SK-N-SH (cell line): ENCODE measurements at regions not wholly inside any gene's neighbourhood (a gene's known extent, or its start where the extent isn't known, plus 50 kb on each side); places are given as distances from the start of the nearest gene placed in this dataset.
A peak's percentile ranks its signal among the peaks of the same experiment; 100 is the strongest.

Source experiments
- CTCF ChIA-PET: fragments of 300-600, 350-600 bp; formaldehyde crosslinking; extraction: SDS; loops from one replicate; lab custom pipeline; 2021; lab: Yijun Ruan, JAX
- POLR2A ChIA-PET: fragments of 350-600 bp; sonication (Branson Sonifier 250); formaldehyde crosslinking; extraction: SDS; loops from one replicate; lab custom pipeline; 2020; ENCODE audit warnings: antibody characterized with exemption, inconsistent platforms; lab: Yijun Ruan, JAX
- DNase-seq: peaks from one replicate; pipeline ENCODE4 v3.0.0; 2012
- H2AFZ ChIP-seq: fragments of 200-600 bp; sonication (generic); 2 replicates; pipeline ENCODE4 v1.8.1; 2016; ENCODE audit warnings: antibody characterized with exemption, mild to moderate bottlenecking, low read depth
- H3F3A ChIP-seq: fragments of 200-600 bp; sonication (generic); replicated peaks from 2 replicates; pipeline ENCODE3; 2016; ENCODE audit warnings: antibody characterized with exemption, mild to moderate bottlenecking; ENCODE audit not compliant: insufficient read depth
- H3K27ac ChIP-seq, 2 experiments: fragments of 200-500 bp in 1 of 2; fragments of 200-600 bp in 1 of 2; sonication (Bioruptor generic) in 1 of 2; sonication (generic), shearing (Covaris generic) in 1 of 2; 2 replicates each; pipeline versions ENCODE4 v1.5.1 to v1.6.1; 2014 to 2016; ENCODE audit warnings: low read depth in 2 of 2, inconsistent platforms in 1 of 2, low read length in 1 of 2, mild to moderate bottlenecking in 1 of 2, mixed read lengths in 1 of 2
- H3K27me3 ChIP-seq: fragments of 200-600 bp; sonication (generic), shearing (Covaris generic); 2 replicates; pipeline ENCODE4 v1.6.1; 2016; ENCODE audit warnings: mixed run types; ENCODE audit not compliant: insufficient read depth
- H3K36me3 ChIP-seq, 2 experiments: fragments of 200-500 bp in 1 of 2; fragments of 200-600 bp in 1 of 2; sonication (Bioruptor generic) in 1 of 2; sonication (generic) in 1 of 2; replicated peaks in 1 of 2; 2 replicates each; pipeline versions ENCODE3 to v1.5.1; 2014 to 2016; ENCODE audit warnings: low read length in 1 of 2, mild to moderate bottlenecking in 1 of 2; ENCODE audit not compliant: insufficient read depth in 2 of 2, control insufficient read depth in 1 of 2
- H3K4me1 ChIP-seq, 2 experiments: fragments of 200-500 bp in 1 of 2; fragments of 200-600 bp in 1 of 2; sonication (Bioruptor generic) in 1 of 2; sonication (generic), shearing (Covaris generic) in 1 of 2; 2 replicates each; pipeline versions ENCODE4 v1.5.1 to v1.6.1; 2014 to 2016; ENCODE audit warnings: low read depth in 1 of 2, low read length in 1 of 2, mixed run types in 1 of 2; ENCODE audit not compliant: insufficient read depth in 2 of 2, control insufficient read depth in 1 of 2
- H3K4me2 ChIP-seq: fragments of 200-600 bp; sonication (generic), shearing (Covaris generic); 2 replicates; pipeline ENCODE4 v1.6.1; 2017; ENCODE audit warnings: mixed run types
- H3K4me3 ChIP-seq, 2 experiments: fragments of 200-500 bp in 1 of 2; fragments of 200-600 bp in 1 of 2; sonication (Bioruptor generic) in 1 of 2; sonication (generic), shearing (Covaris generic) in 1 of 2; 2 replicates each; pipeline versions ENCODE4 v1.5.1 to v1.8.1; 2014 to 2016; ENCODE audit warnings: low read depth in 2 of 2, inconsistent platforms in 1 of 2, low read length in 1 of 2, mild to moderate bottlenecking in 1 of 2, mixed read lengths in 1 of 2, moderate library complexity in 1 of 2
- H3K79me2 ChIP-seq: fragments of 200-600 bp; sonication (generic); 2 replicates; pipeline ENCODE4 v1.8.1; 2017; ENCODE audit warnings: mild to moderate bottlenecking; ENCODE audit not compliant: insufficient read depth
- H3K9ac ChIP-seq: fragments of 200-600 bp; sonication (generic); 2 replicates; pipeline ENCODE4 v1.6.1; 2017; ENCODE audit warnings: mixed run types
- H3K9me2 ChIP-seq: fragments of 200-600 bp; sonication (generic); 2 replicates; pipeline ENCODE4 v1.6.1; 2017; ENCODE audit warnings: mixed run types
- H3K9me3 ChIP-seq: fragments of 200-600 bp; sonication (generic); 2 replicates; pipeline ENCODE4 v1.6.1; 2017; ENCODE audit warnings: mixed run types, mild to moderate bottlenecking, moderate library complexity
- H4K20me1 ChIP-seq: fragments of 200-600 bp; sonication (generic); 2 replicates; pipeline ENCODE4 v1.6.1; 2017; ENCODE audit warnings: mild to moderate bottlenecking, mixed run types; ENCODE audit not compliant: insufficient read depth
- CHD2 ChIP-seq: fragments of 150-350 bp; IDR thresholded peaks from 2 replicates; pipeline ENCODE4 v1.6.1; 2018; ENCODE audit warnings: low read length; ENCODE audit not compliant: partially characterized antibody
- ELF1 ChIP-seq: IDR thresholded peaks from 2 replicates; pipeline ENCODE4 v1.4.0; 2012
- FOSL2 ChIP-seq: IDR thresholded peaks from 2 replicates; pipeline ENCODE4 v1.4.0; 2012; ENCODE audit warnings: low read depth, mild to moderate bottlenecking, moderate library complexity, borderline replicate concordance
- FOXJ3 ChIP-seq: sonication (generic); formaldehyde crosslinking; IDR thresholded peaks from 2 replicates; pipeline ENCODE4 v1.5.1; 2020; ENCODE audit warnings: mild to moderate bottlenecking, missing genetic modification reagents
- FOXM1 ChIP-seq: IDR thresholded peaks from 2 replicates; pipeline ENCODE4 v1.4.0; 2012; ENCODE audit warnings: low read depth, mild to moderate bottlenecking
- GABPA ChIP-seq: IDR thresholded peaks from 2 replicates; pipeline ENCODE4 v1.4.0; 2012; ENCODE audit warnings: low read depth, mild to moderate bottlenecking
- GATA2 ChIP-seq: sonication (generic); formaldehyde crosslinking; IDR thresholded peaks from 2 replicates; pipeline ENCODE4 v1.5.0; 2020; ENCODE audit warnings: mild to moderate bottlenecking, missing genetic modification reagents
- MAX ChIP-seq: IDR thresholded peaks from 2 replicates; pipeline ENCODE4 v1.4.0; 2012; ENCODE audit warnings: low read depth
- MEF2A ChIP-seq: IDR thresholded peaks from 2 replicates; pipeline ENCODE4 v1.4.0; 2012; ENCODE audit warnings: low read depth, borderline replicate concordance
- POLR2AphosphoS5 ChIP-seq: IDR thresholded peaks from 2 replicates; pipeline ENCODE4 v1.6.1; 2012; ENCODE audit warnings: low read depth, low read length
- RCOR1 ChIP-seq: fragments of 150-350 bp; IDR thresholded peaks from 2 replicates; pipeline ENCODE4 v1.6.1; 2017; ENCODE audit warnings: antibody characterized with exemption, low read length
- REST ChIP-seq: IDR thresholded peaks from 2 replicates; pipeline ENCODE4 v1.6.1; 2012; ENCODE audit warnings: mild to moderate bottlenecking, low read depth, low read length, moderate library complexity
- RFX5 ChIP-seq: IDR thresholded peaks from 2 replicates; pipeline ENCODE4 v1.6.1; 2012; ENCODE audit warnings: mild to moderate bottlenecking, improper control_type of control experiment, low read length
- RXRA ChIP-seq: IDR thresholded peaks from 2 replicates; pipeline ENCODE4 v1.4.0; 2012; ENCODE audit warnings: low read depth, mild to moderate bottlenecking, borderline replicate concordance
- TEAD4 ChIP-seq: IDR thresholded peaks from 2 replicates; pipeline ENCODE4 v1.4.0; 2012; ENCODE audit warnings: mild to moderate bottlenecking, borderline replicate concordance; ENCODE audit not compliant: insufficient read depth
- USF1 ChIP-seq: IDR thresholded peaks from 2 replicates; pipeline ENCODE4 v1.4.0; 2012; ENCODE audit warnings: low read depth, borderline replicate concordance
- USF2 ChIP-seq: fragments of 150-350 bp; IDR thresholded peaks from 2 replicates; pipeline ENCODE4 v1.6.1; 2017; ENCODE audit warnings: antibody characterized with exemption, low read length, low read depth, borderline replicate concordance
- ZBTB33 ChIP-seq: IDR thresholded peaks from 2 replicates; pipeline ENCODE4 v1.4.0; 2012; ENCODE audit warnings: low read depth, borderline replicate concordance
- WGBS: methylation state at CpG from one replicate; pipeline ENCODE4 v1.1.6; 2017; ENCODE audit warnings: low lambda C conversion rate; 5-methylcytosine and 5-hydroxymethylcytosine counted together

GRCh38 chr13:90673746-90674145 lies 673.7 kb upstream of the MIR17HG start:
- no peak for TF ChIP-seq ZBTB33
- CTCF ChIA-PET, result no interaction called here

GRCh38 chr13:90675129-90675528 lies 672.4 kb upstream of the MIR17HG start:
- DNase-seq, result peak; percentile 11
- no peak overlapping the region for H3K27ac ChIP-seq
- no peaks in the 10 kb centered on the region for H3K79me2 ChIP-seq
- no peak overlapping the region for H2AFZ ChIP-seq
- no peaks in the 10 kb centered on the region for H3K4me1 ChIP-seq
- ChIA-PET CTCF (interaction anchor here (0.9 kb wide), 1 partner anchor 192 kb away, joined by 3 read pairs; no protein-coding TSS in a partner anchor), POLR2A (no interaction called here)
- WGBS, result 76% methylated on average over 2 of the region's 2 CpGs
- no peaks in the 10 kb centered on the region for H3K27me3 ChIP-seq
- no peak for TF ChIP-seq MAX
- no peak for TF ChIP-seq FOXM1
- no peak for TF ChIP-seq FOSL2
- no peak for TF ChIP-seq GABPA
- no peak for TF ChIP-seq USF1
- no peak for TF ChIP-seq FOXJ3 (CRISPR knock-in tag)
- no peak for TF ChIP-seq GATA2 (CRISPR knock-in tag)
- no peak for TF ChIP-seq RFX5
- TF ChIP-seq USF2, result no peak
- no peak for TF ChIP-seq RXRA
- TF ChIP-seq CHD2, result no peak
- no peak for TF ChIP-seq ELF1
- TF ChIP-seq TEAD4, result no peak
- no peak for TF ChIP-seq RCOR1
- TF ChIP-seq MEF2A, result no peak
- TF ChIP-seq ZBTB33, result no peak
- TF ChIP-seq POLR2AphosphoS5, result no peak
- no peak for TF ChIP-seq REST
- H3K4me3 ChIP-seq, result no peak overlapping the region
- no peaks in the 10 kb centered on the region for H3F3A ChIP-seq
- no peak overlapping the region for H3K4me2 ChIP-seq
- no peak overlapping the region for H3K9ac ChIP-seq
- no peaks in the 10 kb centered on the region for H4K20me1 ChIP-seq
- H3K9me3 ChIP-seq, result no peaks in the 10 kb centered on the region
- H3K36me3 ChIP-seq, result no peaks in the 10 kb centered on the region
- no peaks in the 10 kb centered on the region for H3K9me2 ChIP-seq

More at GRCh38 chr13:90673746-90674145, 673.7 kb upstream of the MIR17HG start:
- WGBS, result 80% methylated on average over 1 of the region's 1 CpG
- Histone ChIP-seq H3K79me2 (no peaks in the 10 kb centered on the region), H3K9me3 (no peaks in the 10 kb centered on the region), H3K36me3 (no peaks in the 10 kb centered on the region), H3K27me3 (no peaks in the 10 kb centered on the region), H4K20me1 (no peaks in the 10 kb centered on the region), H3F3A (no peaks in the 10 kb centered on the region), H3K9ac (no peak overlapping the region), H3K4me1 (no peaks in the 10 kb centered on the region), H3K4me2 (no peak overlapping the region), H3K4me3 (no peak overlapping the region), H3K27ac (no peak overlapping the region), H2AFZ (no peak overlapping the region), H3K9me2 (no peaks in the 10 kb centered on the region)
- DNase-seq, result no peak
- POLR2A ChIA-PET, result no interaction called here
